OCI-LY1 (cell line): ENCODE measurements at regions not wholly inside any gene's neighbourhood (a gene's known extent, or its start where the extent isn't known, plus 50 kb on each side); places are given as distances from the start of the nearest gene placed in this dataset.

Experiments
- H2AFZ ChIP-seq: fragments of 200-600 bp; sonication (generic), shearing (Covaris generic); 2 replicates; pipeline ENCODE4 v1.6.0; 2014; ENCODE audit warnings: antibody characterized with exemption, mild to moderate bottlenecking, low read length
- H3F3A ChIP-seq: fragments of 200-600 bp; sonication (generic), shearing (Covaris generic); 2 replicates; pipeline ENCODE4 v1.6.0; 2014; ENCODE audit warnings: mild to moderate bottlenecking, antibody characterized with exemption, low read length, moderate library complexity; ENCODE audit not compliant: insufficient read depth
- H3K27ac ChIP-seq: fragments of 200-600 bp; sonication (generic); 2 replicates; pipeline ENCODE4 v1.5.1; 2014; ENCODE audit warnings: low read length, mixed run types, mild to moderate bottlenecking, low read depth; ENCODE audit not compliant: poor library complexity, severe bottlenecking
- H3K27me3 ChIP-seq: fragments of 200-600 bp; sonication (generic); 2 replicates; pipeline ENCODE4 v1.6.0; 2014; ENCODE audit warnings: antibody characterized with exemption, mild to moderate bottlenecking, low read length, moderate library complexity; ENCODE audit not compliant: insufficient read depth
- H3K36me3 ChIP-seq: fragments of 200-600 bp; sonication (generic); 2 replicates; pipeline ENCODE4 v1.6.1; 2014; ENCODE audit warnings: mild to moderate bottlenecking, antibody characterized with exemption, low read length, moderate library complexity, mixed read lengths; ENCODE audit not compliant: insufficient read depth
- H3K4me1 ChIP-seq: fragments of 200-600 bp; sonication (generic); 2 replicates; pipeline ENCODE4 v1.5.1; 2014; ENCODE audit warnings: mild to moderate bottlenecking, low read length, moderate library complexity; ENCODE audit not compliant: insufficient read depth, severe bottlenecking
- H3K4me2 ChIP-seq: fragments of 200-600 bp; sonication (generic), shearing (Covaris generic); 2 replicates; pipeline ENCODE4 v1.6.1; 2014; ENCODE audit warnings: low read length
- H3K4me3 ChIP-seq: fragments of 200-600 bp; sonication (generic); 2 replicates; pipeline ENCODE4 v1.5.1; 2014; ENCODE audit warnings: low read length, low read depth, mild to moderate bottlenecking, mixed read lengths; ENCODE audit not compliant: poor library complexity, severe bottlenecking
- H3K79me2 ChIP-seq: fragments of 200-600 bp; shearing (Covaris generic); 2 replicates; pipeline ENCODE4 v1.6.1; 2016; ENCODE audit warnings: mixed run types, low read length, mixed read lengths; ENCODE audit not compliant: insufficient read depth
- H3K9ac ChIP-seq: fragments of 200-600 bp; sonication (generic), shearing (Covaris generic); 2 replicates; pipeline ENCODE4 v1.6.1; 2014; ENCODE audit warnings: mild to moderate bottlenecking, low read length, mixed read lengths
- H3K9me2 ChIP-seq: fragments of 200-600 bp; sonication (generic), shearing (Covaris generic); 2 replicates; pipeline ENCODE4 v1.6.1; 2014; ENCODE audit warnings: low read depth, mild to moderate bottlenecking, low read length, mixed read lengths
- H3K9me3 ChIP-seq: fragments of 200-600 bp; shearing (Covaris generic); 2 replicates; pipeline ENCODE4 v1.6.1; 2014; ENCODE audit warnings: low read length, mixed read lengths
- H4K20me1 ChIP-seq: fragments of 200-600 bp; sonication (generic), shearing (Covaris generic); 2 replicates; pipeline ENCODE4 v1.6.0; 2016; ENCODE audit warnings: mild to moderate bottlenecking, low read length; ENCODE audit not compliant: insufficient read depth
- EZH2 ChIP-seq: fragments of 200-600 bp; sonication (generic), shearing (Covaris generic); IDR thresholded peaks from 2 replicates; pipeline ENCODE4 v1.8.0; 2017; ENCODE audit warnings: borderline replicate concordance, mixed run types, mild to moderate bottlenecking, antibody characterized with exemption, low read length, moderate library complexity, mixed read lengths
- TF ChIP-seq, protein P1 (sequence below): fragments of 200-600 bp; sonication (generic), shearing (Covaris generic); IDR thresholded peaks from 2 replicates; pipeline ENCODE4 v1.5.1; 2017; ENCODE audit warnings: mild to moderate bottlenecking, antibody characterized with exemption, low read length, moderate library complexity, mixed read lengths

DNA sequence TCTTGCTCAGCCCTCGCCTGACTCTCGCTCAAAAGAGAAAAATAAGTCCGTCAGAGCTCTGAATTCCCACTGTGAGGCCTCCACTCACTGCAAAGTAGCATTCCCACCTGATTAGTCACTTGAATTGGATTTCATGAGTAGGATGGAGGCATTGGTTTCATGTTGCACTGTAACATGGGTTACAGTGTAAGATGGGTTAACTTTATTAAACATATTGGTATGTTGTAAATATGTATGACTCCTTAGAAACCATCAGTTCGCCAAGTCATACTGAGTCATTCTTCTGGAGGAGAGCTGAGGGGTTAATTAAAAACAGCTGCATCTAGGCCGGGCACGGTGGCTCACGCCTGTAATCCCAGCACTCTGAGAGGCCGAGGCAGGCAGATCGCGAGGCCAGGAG lies 93.8 kb upstream of the BNC2 start:
- no peak overlapping the region for H3K27ac ChIP-seq
- no peak overlapping the region for H2AFZ ChIP-seq
- H3K27me3 ChIP-seq, result no peaks in the 10 kb centered on the region
- no peak overlapping the region for H3K9ac ChIP-seq
- no peaks in the 10 kb centered on the region for H3K9me3 ChIP-seq
- H3K9me2 ChIP-seq, result no peaks in the 10 kb centered on the region
- H3K4me1 ChIP-seq, result no peaks in the 10 kb centered on the region
- H3K79me2 ChIP-seq, result no peaks in the 10 kb centered on the region
- H4K20me1 ChIP-seq, result no peaks in the 10 kb centered on the region
- no peak overlapping the region for H3K4me3 ChIP-seq
- H3K4me2 ChIP-seq, result no peak overlapping the region
- no peaks in the 10 kb centered on the region for H3K36me3 ChIP-seq
- no peak for TF ChIP-seq EZH2
- H3F3A ChIP-seq, result no peaks in the 10 kb centered on the region

DNA sequence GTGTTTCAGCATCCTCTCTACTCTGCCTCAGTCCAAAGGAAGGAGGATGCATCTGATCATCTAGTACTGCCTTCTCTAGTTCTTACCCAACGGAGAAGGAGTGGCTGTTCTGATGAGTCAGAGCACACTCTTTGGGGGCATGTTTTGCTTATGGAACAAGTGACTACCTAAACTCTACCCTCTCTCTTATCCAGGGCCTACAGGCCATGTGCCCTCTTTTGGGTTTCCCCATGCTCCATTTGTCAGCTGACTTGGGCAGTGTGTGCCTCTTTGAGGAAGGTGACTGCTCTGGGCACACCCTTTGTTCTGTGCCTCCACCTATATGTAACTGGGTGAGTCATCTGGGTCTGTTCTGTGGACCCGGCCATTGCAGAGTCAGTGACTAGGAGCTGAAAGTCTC lies 89.6 kb upstream of the BNC2 start:
- Histone ChIP-seq H3K4me2 (no peak overlapping the region), H3K9ac (no peak overlapping the region), H3K9me3 (no peaks in the 10 kb centered on the region), H3K79me2 (no peaks in the 10 kb centered on the region), H4K20me1 (no peaks in the 10 kb centered on the region), H2AFZ (no peak overlapping the region), H3F3A (no peaks in the 10 kb centered on the region), H3K9me2 (no peaks in the 10 kb centered on the region), H3K36me3 (no peaks in the 10 kb centered on the region), H3K4me1 (no peaks in the 10 kb centered on the region), H3K27ac (no peak overlapping the region), H3K4me3 (no peak overlapping the region), H3K27me3 (no peaks in the 10 kb centered on the region)
- TF ChIP-seq EZH2, result no peak

DNA sequence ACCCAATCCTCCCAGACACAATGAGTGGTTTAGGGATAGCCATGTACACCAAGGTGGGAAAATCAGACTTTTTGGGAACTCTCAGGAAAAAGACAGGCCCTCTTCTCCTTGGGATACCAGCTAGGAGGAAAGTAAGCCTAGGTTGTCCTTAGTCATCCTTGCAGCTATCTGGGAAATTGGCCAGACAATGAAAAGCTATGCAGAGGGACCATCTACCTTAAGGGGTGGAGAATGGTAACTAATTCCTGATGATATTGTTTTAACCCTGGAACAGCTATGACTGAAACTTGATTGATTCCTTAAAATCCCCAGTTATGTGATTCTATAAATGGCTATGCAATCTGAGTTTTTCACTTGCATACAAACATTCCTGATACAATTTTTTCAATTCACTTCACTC lies 88.9 kb upstream of the BNC2 start:
- no peak overlapping the region for H3K4me3 ChIP-seq
- no peaks in the 10 kb centered on the region for H3K36me3 ChIP-seq
- H3K9me2 ChIP-seq, result no peaks in the 10 kb centered on the region
- TF ChIP-seq EZH2, result no peak
- TF ChIP-seq, protein P1, sequence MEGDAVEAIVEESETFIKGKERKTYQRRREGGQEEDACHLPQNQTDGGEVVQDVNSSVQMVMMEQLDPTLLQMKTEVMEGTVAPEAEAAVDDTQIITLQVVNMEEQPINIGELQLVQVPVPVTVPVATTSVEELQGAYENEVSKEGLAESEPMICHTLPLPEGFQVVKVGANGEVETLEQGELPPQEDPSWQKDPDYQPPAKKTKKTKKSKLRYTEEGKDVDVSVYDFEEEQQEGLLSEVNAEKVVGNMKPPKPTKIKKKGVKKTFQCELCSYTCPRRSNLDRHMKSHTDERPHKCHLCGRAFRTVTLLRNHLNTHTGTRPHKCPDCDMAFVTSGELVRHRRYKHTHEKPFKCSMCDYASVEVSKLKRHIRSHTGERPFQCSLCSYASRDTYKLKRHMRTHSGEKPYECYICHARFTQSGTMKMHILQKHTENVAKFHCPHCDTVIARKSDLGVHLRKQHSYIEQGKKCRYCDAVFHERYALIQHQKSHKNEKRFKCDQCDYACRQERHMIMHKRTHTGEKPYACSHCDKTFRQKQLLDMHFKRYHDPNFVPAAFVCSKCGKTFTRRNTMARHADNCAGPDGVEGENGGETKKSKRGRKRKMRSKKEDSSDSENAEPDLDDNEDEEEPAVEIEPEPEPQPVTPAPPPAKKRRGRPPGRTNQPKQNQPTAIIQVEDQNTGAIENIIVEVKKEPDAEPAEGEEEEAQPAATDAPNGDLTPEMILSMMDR, result no peak
- no peak overlapping the region for H2AFZ ChIP-seq
- no peak overlapping the region for H3K9ac ChIP-seq
- H3K4me2 ChIP-seq, result no peak overlapping the region
- H4K20me1 ChIP-seq, result no peaks in the 10 kb centered on the region
- no peaks in the 10 kb centered on the region for H3K27me3 ChIP-seq
- no peaks in the 10 kb centered on the region for H3K79me2 ChIP-seq
- no peaks in the 10 kb centered on the region for H3K4me1 ChIP-seq
- no peaks in the 10 kb centered on the region for H3K9me3 ChIP-seq
- H3F3A ChIP-seq, result no peaks in the 10 kb centered on the region
- no peak overlapping the region for H3K27ac ChIP-seq

DNA sequence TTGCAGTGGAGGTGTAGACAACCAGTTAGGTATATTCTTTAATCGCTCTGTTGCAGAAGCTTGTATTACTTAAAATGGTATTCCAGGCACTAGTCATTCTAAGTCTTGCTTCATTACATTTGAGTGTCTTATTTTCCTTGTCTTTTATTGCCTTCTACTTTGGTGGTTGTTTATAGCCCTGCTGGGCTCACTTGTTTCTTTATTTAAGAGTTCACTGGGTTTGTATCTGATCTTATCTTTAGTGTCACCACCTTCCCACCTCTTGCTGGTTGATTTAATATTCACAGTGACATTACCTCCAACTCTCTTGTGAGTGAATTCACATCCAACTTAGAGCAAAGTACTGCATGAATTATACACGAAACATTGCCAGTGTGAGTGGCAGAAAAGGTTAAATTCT lies 83.6 kb upstream of the BNC2 start:
- Histone ChIP-seq H3K27me3 (no peaks in the 10 kb centered on the region), H2AFZ (no peak overlapping the region), H4K20me1 (no peaks in the 10 kb centered on the region), H3K4me3 (no peak overlapping the region), H3K4me2 (no peak overlapping the region), H3K79me2 (no peaks in the 10 kb centered on the region), H3K9me3 (no peaks in the 10 kb centered on the region), H3K27ac (no peak overlapping the region), H3K4me1 (no peaks in the 10 kb centered on the region), H3F3A (no peaks in the 10 kb centered on the region), H3K9me2 (no peaks in the 10 kb centered on the region), H3K9ac (no peak overlapping the region), H3K36me3 (no peaks in the 10 kb centered on the region)
- TF ChIP-seq EZH2, result no peak
- TF ChIP-seq, protein P1, result no peak
